Fibroblast of mammary gland (primary cell): ENCODE measurements at regions not wholly inside any gene's neighbourhood (a gene's known extent, or its start where the extent isn't known, plus 50 kb on each side); places are given as distances from the start of the nearest gene placed in this dataset.
"Not testable (repeated sequence)": the region's sequence is repeated elsewhere in the genome, so short reads cannot be mapped to it uniquely, and the experiment has no call there.

Source experiments
- DNase-seq: peaks from one replicate; pipeline ENCODE4 v3.0.0-alpha.2; 2010; ENCODE audit warnings: low read depth
- H3K4me3 ChIP-seq: 2 replicates; pipeline ENCODE4 v1.5.1; 2011; ENCODE audit warnings: low read depth, mild to moderate bottlenecking, low read length, moderate library complexity; ENCODE audit not compliant: control insufficient read depth
- CTCF ChIP-seq: conservative IDR thresholded peaks from 2 replicates; pipeline ENCODE4 v1.5.1; 2011; ENCODE audit warnings: low read depth, low read length, inconsistent platforms; ENCODE audit not compliant: control insufficient read depth, insufficient read depth

- no peak overlapping the region for H3K4me3 ChIP-seq
- DNase-seq, result no peak
- TF ChIP-seq CTCF, result no peak
Measured at GRCh38 chr2:22136446-22136845, 1012.7 kb downstream of the TDRD15 start.

GRCh38 chr2:22143840-22144239, 1020.1 kb downstream of the TDRD15 start:
- no peak for DNase-seq
- H3K4me3 ChIP-seq, result no peak overlapping the region
- TF ChIP-seq CTCF, result no peak

- no peak overlapping the region for H3K4me3 ChIP-seq
- no peak for DNase-seq
- no peak for TF ChIP-seq CTCF
Measured at GRCh38 chr2:22153931-22154613, 1030.3 kb downstream of the TDRD15 start.

GRCh38 chr2:22156661-22157060, 1032.9 kb downstream of the TDRD15 start:
- H3K4me3 ChIP-seq, DNase-seq: not testable (repeated sequence)

- no peak for TF ChIP-seq CTCF
- no peak overlapping the region for H3K4me3 ChIP-seq
- no peak for DNase-seq
Measured at GRCh38 chr2:22167256-22167655, 1043.5 kb downstream of the TDRD15 start.

GRCh38 chr2:22175003-22175402, 1051.2 kb downstream of the TDRD15 start:
- H3K4me3 ChIP-seq, result no peak overlapping the region
- no peak for DNase-seq
- TF ChIP-seq CTCF, result no peak

DNA sequence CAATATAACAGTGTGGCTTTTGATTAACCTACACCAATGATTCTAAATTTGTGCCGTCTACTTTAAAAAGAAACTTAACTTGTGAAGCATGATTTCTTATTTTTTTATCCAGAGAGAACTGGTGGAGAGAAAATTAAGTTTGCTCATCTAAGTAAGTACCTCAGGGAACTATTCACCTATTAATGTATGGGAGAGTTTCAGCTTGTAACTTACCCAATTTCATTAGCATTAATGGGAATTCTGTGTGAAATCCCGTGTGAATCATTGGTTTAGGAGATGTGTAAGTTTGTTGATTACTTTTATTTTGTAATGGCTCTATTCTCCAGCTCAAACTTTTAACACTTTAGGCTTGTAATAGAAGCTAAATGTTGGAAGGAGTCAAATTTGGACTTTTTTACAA, 1061.5 kb downstream of the TDRD15 start:
- no peak overlapping the region for H3K4me3 ChIP-seq
- no peak for DNase-seq
- no peak for TF ChIP-seq CTCF

- DNase-seq, H3K4me3 ChIP-seq: not testable (repeated sequence)
Measured at GRCh38 chr2:22186261-22186828, 1062.6 kb downstream of the TDRD15 start.
